Loucy (cell line): ENCODE measurements at regions not wholly inside any gene's neighbourhood (a gene's known extent, or its start where the extent isn't known, plus 50 kb on each side); places are given as distances from the start of the nearest gene placed in this dataset.
"Not testable (repeated sequence)": the region's sequence is repeated elsewhere in the genome, so short reads cannot be mapped to it uniquely, and the experiment has no call there.

ENCODE experiments used
- H2AFZ ChIP-seq: fragments of 200-600 bp; sonication (generic); 2 replicates; pipeline ENCODE4 v1.6.0; 2016; ENCODE audit warnings: antibody characterized with exemption, mild to moderate bottlenecking, low read length, moderate library complexity
- H3F3A ChIP-seq: fragments of 200-600 bp; 2 replicates; pipeline ENCODE4 v1.6.0; 2016; ENCODE audit warnings: antibody characterized with exemption, low read depth, mild to moderate bottlenecking
- H3K27me3 ChIP-seq: fragments of 200-600 bp; sonication (generic); 2 replicates; pipeline ENCODE4 v1.6.1; 2014; ENCODE audit warnings: low read length, mild to moderate bottlenecking; ENCODE audit not compliant: insufficient read depth, poor library complexity, severe bottlenecking
- H3K36me3 ChIP-seq: fragments of 200-600 bp; sonication (generic); 2 replicates; pipeline ENCODE4 v1.6.1; 2016; ENCODE audit warnings: low read length; ENCODE audit not compliant: insufficient read depth
- H3K4me1 ChIP-seq: fragments of 200-600 bp; sonication (generic); 2 replicates; pipeline ENCODE4 v1.5.1; 2014; ENCODE audit warnings: low read length, mild to moderate bottlenecking; ENCODE audit not compliant: insufficient read depth, poor library complexity, severe bottlenecking
- H3K4me2 ChIP-seq: fragments of 200-600 bp; sonication (generic); 2 replicates; pipeline ENCODE4 v1.6.0; 2014; ENCODE audit warnings: antibody characterized with exemption, low read length, low read depth, mild to moderate bottlenecking; ENCODE audit not compliant: poor library complexity, severe bottlenecking
- H3K4me3 ChIP-seq: fragments of 200-600 bp; sonication (generic); 2 replicates; pipeline ENCODE4 v1.5.1; 2014; ENCODE audit warnings: low read length, mild to moderate bottlenecking, mixed read lengths; ENCODE audit not compliant: poor library complexity, severe bottlenecking
- H3K79me2 ChIP-seq: fragments of 200-600 bp; sonication (generic); 2 replicates; pipeline ENCODE4 v1.6.1; 2014; ENCODE audit warnings: low read length; ENCODE audit not compliant: insufficient read depth
- H3K9ac ChIP-seq: fragments of 200-600 bp; sonication (generic); 2 replicates; pipeline ENCODE4 v1.6.0; 2014; ENCODE audit warnings: mild to moderate bottlenecking, low read depth, low read length, moderate library complexity; ENCODE audit not compliant: poor library complexity, severe bottlenecking
- H3K9me2 ChIP-seq: fragments of 200-600 bp; sonication (generic); replicated peaks from 2 replicates; pipeline ENCODE4 v1.6.1; 2016; ENCODE audit warnings: low read depth, low read length, mixed read lengths
- H3K9me3 ChIP-seq: fragments of 200-600 bp; sonication (generic); 2 replicates; pipeline ENCODE4 v1.6.1; 2014; ENCODE audit warnings: mild to moderate bottlenecking, antibody characterized with exemption, low read length, low read depth; ENCODE audit not compliant: insufficient read depth
- H4K20me1 ChIP-seq: fragments of 200-600 bp; sonication (generic); 2 replicates; pipeline ENCODE4 v1.6.0; 2014; ENCODE audit warnings: antibody characterized with exemption, low read length, mild to moderate bottlenecking; ENCODE audit not compliant: insufficient read depth, poor library complexity, severe bottlenecking
- CTCF ChIP-seq: fragments of 200-600 bp; sonication (generic); conservative IDR thresholded peaks from 2 replicates; pipeline ENCODE4 v1.5.1; 2014; ENCODE audit warnings: mild to moderate bottlenecking, antibody characterized with exemption, low read length

- not testable (repeated sequence) for H3K79me2 ChIP-seq, H3K9me3 ChIP-seq, H3K4me3 ChIP-seq, H3K4me2 ChIP-seq, H3K9me2 ChIP-seq, H2AFZ ChIP-seq, H3K9ac ChIP-seq, H3F3A ChIP-seq, H3K27me3 ChIP-seq, H4K20me1 ChIP-seq, H3K4me1 ChIP-seq
- peaks cover 15% of the 10 kb centered on the region; the same call in 1 of the 2 replicates for H3K36me3 ChIP-seq
- TF ChIP-seq CTCF, result peak; percentile 57
Observed at GRCh38 chr5:34188001-34188822, 145.2 kb upstream of the C1QTNF3 start.

- H3K27me3 ChIP-seq, H3K4me1 ChIP-seq, H3K9ac ChIP-seq, H2AFZ ChIP-seq, H3K4me3 ChIP-seq, H3F3A ChIP-seq, H3K9me2 ChIP-seq, H4K20me1 ChIP-seq, H3K4me2 ChIP-seq, H3K9me3 ChIP-seq, H3K79me2 ChIP-seq: not testable (repeated sequence)
- H3K36me3 ChIP-seq, result peaks cover 22% of the 10 kb centered on the region; the same call in 1 of the 2 replicates
Observed at GRCh38 chr5:34189246-34189645, 146.2 kb upstream of the C1QTNF3 start.

GRCh38 chr5:34189752-34190411, 146.9 kb upstream of the C1QTNF3 start:
- H3K4me3 ChIP-seq, H3K4me2 ChIP-seq, H3K79me2 ChIP-seq, H3K4me1 ChIP-seq, H3K9me2 ChIP-seq, H3K27me3 ChIP-seq, H4K20me1 ChIP-seq, H3K9ac ChIP-seq, H3K9me3 ChIP-seq, H3F3A ChIP-seq, H2AFZ ChIP-seq: not testable (repeated sequence)
- H3K36me3 ChIP-seq, result peaks cover 22% of the 10 kb centered on the region; the same call in 1 of the 2 replicates

GRCh38 chr5:34190466-34190865, 147.5 kb upstream of the C1QTNF3 start:
- H3K9me2 ChIP-seq, result not testable (repeated sequence)

GRCh38 chr5:34191279-34191744, 148.3 kb upstream of the C1QTNF3 start:
- peaks cover 23% of the 10 kb centered on the region; the same call in 1 of the 2 replicates for H3K36me3 ChIP-seq
- not testable (repeated sequence) for H3K9ac ChIP-seq, H4K20me1 ChIP-seq, H3K9me2 ChIP-seq, H3K9me3 ChIP-seq, H3K27me3 ChIP-seq, H3K79me2 ChIP-seq, H2AFZ ChIP-seq, H3K4me3 ChIP-seq, H3K4me2 ChIP-seq, H3K4me1 ChIP-seq, H3F3A ChIP-seq

More at GRCh38 chr5:34190466-34190865, 147.5 kb upstream of the C1QTNF3 start:
- not testable (repeated sequence) for H3K9me3 ChIP-seq, H3K4me2 ChIP-seq, H3K79me2 ChIP-seq, H2AFZ ChIP-seq, H3K4me1 ChIP-seq, H3K4me3 ChIP-seq, H3K27me3 ChIP-seq, H4K20me1 ChIP-seq, H3F3A ChIP-seq, H3K9ac ChIP-seq
- peaks cover 21% of the 10 kb centered on the region; the same call in 1 of the 2 replicates for H3K36me3 ChIP-seq

- H3K4me2 ChIP-seq, H4K20me1 ChIP-seq: not testable (repeated sequence)
Observed at GRCh38 chr5:34192064-34192922, 149.3 kb upstream of the C1QTNF3 start.

More at GRCh38 chr5:34192064-34192922, 149.3 kb upstream of the C1QTNF3 start:
- peaks cover 26% of the 10 kb centered on the region; the same call in 1 of the 2 replicates for H3K36me3 ChIP-seq
- not testable (repeated sequence) for H3K9me2 ChIP-seq, H3F3A ChIP-seq, H3K9ac ChIP-seq, H2AFZ ChIP-seq, H3K27me3 ChIP-seq, H3K9me3 ChIP-seq, H3K4me1 ChIP-seq, H3K79me2 ChIP-seq, H3K4me3 ChIP-seq
